GM18505 (cell line): ENCODE measurements at regions not wholly inside any gene's neighbourhood (a gene's known extent, or its start where the extent isn't known, plus 50 kb on each side); places are given as distances from the start of the nearest gene placed in this dataset.

Source experiments
- ATAC-seq: cut with Tn5 transposase; IDR thresholded peaks from one replicate; pipeline ENCODE4 v1.9.1; 2021; ENCODE audit not compliant: unreplicated experiment
- POLR2A ChIP-seq: IDR thresholded peaks from 4 replicates; pipeline ENCODE4 v1.6.1; 2011; ENCODE audit warnings: borderline replicate concordance; ENCODE audit not compliant: insufficient read depth, insufficient read length; ENCODE audit errors: extremely low read depth

GRCh38 chr3:25376340-25376739 lies 51.7 kb upstream of the RARB start:
- no peak for TF ChIP-seq POLR2A
- ATAC-seq, result no peak

GRCh38 chr3:25377042-25377441 lies 51.0 kb upstream of the RARB start:
- TF ChIP-seq POLR2A, result no peak
- ATAC-seq, result no peak
